ENCODE measurements at regions not wholly inside any gene's neighbourhood (a gene's known extent, or its start where the extent isn't known, plus 50 kb on each side); places are given as distances from the start of the nearest gene placed in this dataset.

DNA sequence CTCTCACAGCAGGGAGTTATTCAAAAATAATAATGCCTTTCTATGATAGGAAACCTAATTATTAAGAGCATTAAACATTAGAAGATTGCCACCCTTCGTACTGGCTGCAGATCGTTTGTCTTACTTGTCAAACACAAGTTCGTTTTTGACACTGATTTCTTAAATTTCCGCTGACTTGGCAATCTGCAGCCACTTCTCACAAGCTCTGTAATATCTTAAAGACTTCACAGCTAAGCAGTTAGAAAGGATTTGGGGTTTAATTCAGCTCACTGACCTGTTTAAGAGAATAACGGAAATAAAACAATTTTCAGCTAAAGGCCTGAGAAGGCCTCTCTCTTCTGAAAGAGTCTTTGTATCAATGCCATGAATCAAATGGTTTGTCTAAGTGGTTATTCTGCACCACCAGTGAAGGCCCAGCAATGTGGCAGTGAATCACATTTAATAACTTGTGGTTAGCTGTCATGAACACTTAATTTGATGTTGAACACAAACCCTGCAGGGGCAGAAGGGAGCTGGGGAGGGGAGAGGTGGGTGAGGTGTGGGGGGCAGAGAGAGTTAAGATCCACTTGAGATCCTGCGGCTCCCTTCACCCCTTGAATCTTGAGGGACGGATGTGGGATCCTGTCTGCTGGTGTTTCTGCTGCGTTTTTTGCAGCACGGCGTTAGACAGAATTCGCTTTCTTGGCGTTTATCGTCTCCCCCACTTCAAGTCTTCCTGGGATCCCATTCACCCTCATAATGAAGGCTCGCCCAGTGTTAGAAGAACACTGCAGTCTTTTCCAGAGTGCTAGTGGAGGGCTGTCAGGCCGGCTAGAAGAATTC is 145.4 kb upstream of the SATB2 start:
- H3K4me3 ChIP-seq (ENCODE audit: low read depth in 2 of 2, low read length in 2 of 2) = no peak overlapping the region
- peaks cover 7% of the 10 kb centered on the region; the same call in 1 of the 2 replicates for H3K27me3 ChIP-seq (ENCODE audit: control insufficient read depth, insufficient read depth, low read length)
- no peak for TF ChIP-seq TCF7L2 (IDR thresholded peaks at IDR 0.05; ENCODE audit: low read depth, low read length)
- TF ChIP-seq, protein P1, sequence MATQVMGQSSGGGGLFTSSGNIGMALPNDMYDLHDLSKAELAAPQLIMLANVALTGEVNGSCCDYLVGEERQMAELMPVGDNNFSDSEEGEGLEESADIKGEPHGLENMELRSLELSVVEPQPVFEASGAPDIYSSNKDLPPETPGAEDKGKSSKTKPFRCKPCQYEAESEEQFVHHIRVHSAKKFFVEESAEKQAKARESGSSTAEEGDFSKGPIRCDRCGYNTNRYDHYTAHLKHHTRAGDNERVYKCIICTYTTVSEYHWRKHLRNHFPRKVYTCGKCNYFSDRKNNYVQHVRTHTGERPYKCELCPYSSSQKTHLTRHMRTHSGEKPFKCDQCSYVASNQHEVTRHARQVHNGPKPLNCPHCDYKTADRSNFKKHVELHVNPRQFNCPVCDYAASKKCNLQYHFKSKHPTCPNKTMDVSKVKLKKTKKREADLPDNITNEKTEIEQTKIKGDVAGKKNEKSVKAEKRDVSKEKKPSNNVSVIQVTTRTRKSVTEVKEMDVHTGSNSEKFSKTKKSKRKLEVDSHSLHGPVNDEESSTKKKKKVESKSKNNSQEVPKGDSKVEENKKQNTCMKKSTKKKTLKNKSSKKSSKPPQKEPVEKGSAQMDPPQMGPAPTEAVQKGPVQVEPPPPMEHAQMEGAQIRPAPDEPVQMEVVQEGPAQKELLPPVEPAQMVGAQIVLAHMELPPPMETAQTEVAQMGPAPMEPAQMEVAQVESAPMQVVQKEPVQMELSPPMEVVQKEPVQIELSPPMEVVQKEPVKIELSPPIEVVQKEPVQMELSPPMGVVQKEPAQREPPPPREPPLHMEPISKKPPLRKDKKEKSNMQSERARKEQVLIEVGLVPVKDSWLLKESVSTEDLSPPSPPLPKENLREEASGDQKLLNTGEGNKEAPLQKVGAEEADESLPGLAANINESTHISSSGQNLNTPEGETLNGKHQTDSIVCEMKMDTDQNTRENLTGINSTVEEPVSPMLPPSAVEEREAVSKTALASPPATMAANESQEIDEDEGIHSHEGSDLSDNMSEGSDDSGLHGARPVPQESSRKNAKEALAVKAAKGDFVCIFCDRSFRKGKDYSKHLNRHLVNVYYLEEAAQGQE (IDR thresholded peaks at IDR 0.05; ENCODE audit: insufficient read depth in 1 of 2, low read depth in 2 of 2, low read length in 1 of 2) = no peak
- no peak for TF ChIP-seq POLR2AphosphoS5 (IDR thresholded peaks at IDR 0.05; ENCODE audit: low read depth, low read length)
- no peak for TF ChIP-seq SIN3A (IDR thresholded peaks at IDR 0.05; ENCODE audit: borderline replicate concordance, insufficient read depth, low read depth, low read length)
- TF ChIP-seq, protein P2, sequence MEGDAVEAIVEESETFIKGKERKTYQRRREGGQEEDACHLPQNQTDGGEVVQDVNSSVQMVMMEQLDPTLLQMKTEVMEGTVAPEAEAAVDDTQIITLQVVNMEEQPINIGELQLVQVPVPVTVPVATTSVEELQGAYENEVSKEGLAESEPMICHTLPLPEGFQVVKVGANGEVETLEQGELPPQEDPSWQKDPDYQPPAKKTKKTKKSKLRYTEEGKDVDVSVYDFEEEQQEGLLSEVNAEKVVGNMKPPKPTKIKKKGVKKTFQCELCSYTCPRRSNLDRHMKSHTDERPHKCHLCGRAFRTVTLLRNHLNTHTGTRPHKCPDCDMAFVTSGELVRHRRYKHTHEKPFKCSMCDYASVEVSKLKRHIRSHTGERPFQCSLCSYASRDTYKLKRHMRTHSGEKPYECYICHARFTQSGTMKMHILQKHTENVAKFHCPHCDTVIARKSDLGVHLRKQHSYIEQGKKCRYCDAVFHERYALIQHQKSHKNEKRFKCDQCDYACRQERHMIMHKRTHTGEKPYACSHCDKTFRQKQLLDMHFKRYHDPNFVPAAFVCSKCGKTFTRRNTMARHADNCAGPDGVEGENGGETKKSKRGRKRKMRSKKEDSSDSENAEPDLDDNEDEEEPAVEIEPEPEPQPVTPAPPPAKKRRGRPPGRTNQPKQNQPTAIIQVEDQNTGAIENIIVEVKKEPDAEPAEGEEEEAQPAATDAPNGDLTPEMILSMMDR (IDR thresholded peaks at IDR 0.05) = no peak
- no peaks in the 10 kb centered on the region for H3K4me1 ChIP-seq (ENCODE audit: control insufficient read depth, insufficient read depth, low read length)
- BruUV-seq (replicated peaks) = no TSS peak
- no peak overlapping the region for H3K27ac ChIP-seq (ENCODE audit: low read length)
- ChIA-PET POLR2A (no interaction called here), CTCF (no interaction called here)
- intact Hi-C loops (cut with micrococcal nuclease; ENCODE audit: unreplicated experiment) (loop anchor here (10.0 kb wide), 1 partner anchor 1288 kb away; no protein-coding TSS in a partner anchor), in situ Hi-C loops (cut with HindIII; ENCODE audit: low pct_unique_long_range_greater_than_20kb, low sequenced_read_pairs) (no loop called here)
- ATAC-seq (no peak), DNase-seq (ENCODE audit: low read depth, low spot score) (no peak)
- H3K9me3 ChIP-seq (ENCODE audit: control insufficient read depth, insufficient read depth, low read depth, low read length) = no peaks in the 10 kb centered on the region
- H3K36me3 ChIP-seq (ENCODE audit: control insufficient read depth, insufficient read depth, low read length) = no peaks in the 10 kb centered on the region

DNA sequence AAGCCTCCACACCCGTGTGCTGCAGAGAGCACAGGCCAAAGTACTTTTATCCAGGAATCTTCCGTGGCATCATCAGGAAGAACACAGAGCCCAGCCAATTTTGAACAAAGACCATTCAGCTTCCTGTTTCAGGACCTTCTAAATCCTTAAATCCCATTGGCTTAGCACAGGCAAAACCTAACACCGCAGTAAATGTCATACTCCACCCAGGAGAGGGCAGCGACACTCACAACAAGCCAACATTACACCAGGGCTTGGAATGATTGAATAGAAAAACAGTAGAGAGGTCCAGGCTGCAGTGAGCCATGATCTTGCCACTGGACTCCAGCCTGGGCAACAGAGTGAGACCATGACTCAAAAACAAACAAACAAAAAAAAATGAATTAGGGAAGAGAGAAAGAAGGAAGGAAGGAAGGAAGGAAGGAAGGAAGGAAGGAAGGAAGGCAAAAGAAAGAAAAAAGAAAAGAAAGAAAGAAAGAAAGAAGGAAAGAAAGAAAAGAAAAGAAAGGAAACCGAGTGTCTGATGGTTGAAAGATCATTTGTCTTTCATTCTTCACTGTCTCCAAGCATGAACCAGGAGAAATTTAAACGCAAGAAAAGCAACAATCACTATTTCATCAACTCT is 144.6 kb upstream of the SATB2 start:
- H3K36me3 ChIP-seq (ENCODE audit: control insufficient read depth, insufficient read depth, low read length) = no peaks in the 10 kb centered on the region
- no TSS peak for BruUV-seq (replicated peaks)
- in situ Hi-C loops (cut with HindIII; ENCODE audit: low pct_unique_long_range_greater_than_20kb, low sequenced_read_pairs) = no loop called here
- peaks cover 10% of the 10 kb centered on the region for H3K27me3 ChIP-seq (ENCODE audit: control insufficient read depth, insufficient read depth, low read length)
- CTCF ChIA-PET = no interaction called here
- H3K9me3 ChIP-seq (ENCODE audit: control insufficient read depth, insufficient read depth, low read depth, low read length) = no peaks in the 10 kb centered on the region
- H3K4me3 ChIP-seq (ENCODE audit: low read depth in 2 of 2, low read length in 2 of 2) = no peak overlapping the region
- intact Hi-C loops (cut with micrococcal nuclease; ENCODE audit: unreplicated experiment) = loop anchor here (10.0 kb wide), 1 partner anchor 1288 kb away; no protein-coding TSS in a partner anchor
- POLR2A ChIA-PET = no interaction called here
- H3K27ac ChIP-seq (ENCODE audit: low read length) = no peak overlapping the region
- ATAC-seq (peak; percentile 56; the same call in 1 of the 2 replicates), DNase-seq (ENCODE audit: low read depth, low spot score) (no peak)
- TF ChIP-seq, protein P2 (IDR thresholded peaks at IDR 0.05) = peak; percentile 31; the same call in 1 of the 2 replicates
- TF ChIP-seq, protein P1 (IDR thresholded peaks at IDR 0.05; ENCODE audit: insufficient read depth in 1 of 2, low read depth in 2 of 2, low read length in 1 of 2) = no peak
- TF ChIP-seq POLR2AphosphoS5 (IDR thresholded peaks at IDR 0.05; ENCODE audit: low read depth, low read length) (no peak), TCF7L2 (IDR thresholded peaks at IDR 0.05; ENCODE audit: low read depth, low read length) (no peak), SIN3A (IDR thresholded peaks at IDR 0.05; ENCODE audit: borderline replicate concordance, insufficient read depth, low read depth, low read length) (no peak)
- no peaks in the 10 kb centered on the region for H3K4me1 ChIP-seq (ENCODE audit: control insufficient read depth, insufficient read depth, low read length)
